Right atrium auricular region (tissue), 2 donors: ENCODE measurements at regions not wholly inside any gene's neighbourhood (a gene's known extent, or its start where the extent isn't known, plus 50 kb on each side); places are given as distances from the start of the nearest gene placed in this dataset.

Experiments
- DNase-seq: peaks from one replicate; pipeline ENCODE4 v3.0.0-alpha.2; 2019; ENCODE audit warnings: low spot score
- H3K27ac ChIP-seq, 2 donors: fragments of 200-600 bp; sonication (generic); 1 replicate in 1 of 2; 2 replicates in 1 of 2; pipeline ENCODE4 v1.5.1; 2016 to 2019
- H3K27me3 ChIP-seq, 2 donors: fragments of 200-600 bp; sonication (generic); one replicate each; pipeline versions ENCODE4 v1.5.1 to v1.6.0; 2017 to 2019
- H3K36me3 ChIP-seq: fragments of 200-600 bp; sonication (generic); one replicate; pipeline ENCODE4 v1.5.1; 2016
- H3K4me1 ChIP-seq, 2 donors: fragments of 200-600 bp; sonication (generic); one replicate each; pipeline versions ENCODE4 v1.5.1 to v1.6.0; 2017 to 2019
- H3K4me3 ChIP-seq, 2 donors: fragments of 200-600 bp; sonication (generic); 1 replicate in 1 of 2; 2 replicates in 1 of 2; pipeline ENCODE4 v1.5.1; 2017 to 2019; ENCODE audit warnings: mild to moderate bottlenecking in 1 of 2, moderate library complexity in 1 of 2
- H3K9me3 ChIP-seq, 2 donors: fragments of 200-600 bp; sonication (generic); one replicate each; pipeline ENCODE4 v1.5.1; 2019
- CTCF ChIP-seq, 2 donors: fragments of 200-600 bp; sonication (generic); IDR thresholded peaks; one replicate each; pipeline ENCODE4 v1.5.1; 2019; ENCODE audit warnings: antibody characterized with exemption in 2 of 2

DNA sequence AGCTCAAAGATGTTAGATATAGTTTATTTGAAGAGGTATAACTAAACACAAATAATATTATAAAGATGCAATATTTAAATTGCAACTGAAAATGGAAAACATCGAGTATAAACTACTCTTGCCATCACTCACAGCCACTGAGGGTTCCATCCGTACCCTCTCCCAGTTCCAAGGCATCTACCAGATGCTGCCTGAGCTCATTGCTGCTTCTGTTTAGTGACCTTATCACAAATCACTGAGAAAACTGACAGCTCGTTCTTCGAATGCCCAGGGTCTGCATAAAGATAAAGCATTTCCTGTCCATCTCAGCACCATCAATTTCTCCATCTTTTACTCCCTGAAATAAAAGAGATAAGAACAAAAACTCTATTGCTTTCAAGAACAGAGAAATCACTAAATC lies 391.7 kb upstream of the NWD2 start:
- Histone ChIP-seq H3K9me3 (no peaks in the 10 kb centered on the region), H3K27ac (no peak overlapping the region), H3K36me3 (no peaks in the 10 kb centered on the region), H3K4me1 (no peaks in the 10 kb centered on the region), H3K27me3 (no peaks in the 10 kb centered on the region), H3K4me3 (no peak overlapping the region)
- no peak for DNase-seq
- TF ChIP-seq CTCF (IDR thresholded peaks at IDR 0.05), result no peak

GRCh38 chr4:36854554-36854953 lies 390.0 kb upstream of the NWD2 start:
- Histone ChIP-seq H3K27ac (no peak overlapping the region), H3K27me3 (no peaks in the 10 kb centered on the region), H3K9me3 (no peaks in the 10 kb centered on the region), H3K4me3 (no peak overlapping the region), H3K36me3 (no peaks in the 10 kb centered on the region), H3K4me1 (no peaks in the 10 kb centered on the region)
- DNase-seq, result no peak
- no peak for TF ChIP-seq CTCF (IDR thresholded peaks at IDR 0.05)

DNA sequence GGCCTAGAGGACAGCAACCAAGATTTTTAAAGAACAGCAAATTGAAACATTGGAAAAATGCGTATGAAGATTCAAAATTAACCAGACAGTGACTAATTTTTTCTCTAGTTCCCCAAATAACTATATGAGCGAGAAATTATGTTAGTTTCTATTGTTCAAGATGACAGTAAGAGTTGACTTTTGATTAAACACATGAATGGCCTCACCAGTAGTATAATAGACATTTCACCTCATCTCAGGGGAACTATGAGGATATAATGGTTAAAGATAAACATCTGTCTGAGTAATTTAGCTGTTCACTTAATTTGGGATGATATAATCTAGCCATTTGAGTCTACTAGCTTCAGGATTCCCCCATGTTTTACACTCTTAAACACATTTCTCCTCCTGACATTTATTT lies 380.9 kb upstream of the NWD2 start:
- Histone ChIP-seq H3K27me3 (no peaks in the 10 kb centered on the region), H3K4me3 (no peak overlapping the region), H3K36me3 (no peaks in the 10 kb centered on the region), H3K9me3 (no peaks in the 10 kb centered on the region), H3K27ac (no peak overlapping the region), H3K4me1 (no peaks in the 10 kb centered on the region)
- no peak for TF ChIP-seq CTCF (IDR thresholded peaks at IDR 0.05)
- DNase-seq, result no peak

DNA sequence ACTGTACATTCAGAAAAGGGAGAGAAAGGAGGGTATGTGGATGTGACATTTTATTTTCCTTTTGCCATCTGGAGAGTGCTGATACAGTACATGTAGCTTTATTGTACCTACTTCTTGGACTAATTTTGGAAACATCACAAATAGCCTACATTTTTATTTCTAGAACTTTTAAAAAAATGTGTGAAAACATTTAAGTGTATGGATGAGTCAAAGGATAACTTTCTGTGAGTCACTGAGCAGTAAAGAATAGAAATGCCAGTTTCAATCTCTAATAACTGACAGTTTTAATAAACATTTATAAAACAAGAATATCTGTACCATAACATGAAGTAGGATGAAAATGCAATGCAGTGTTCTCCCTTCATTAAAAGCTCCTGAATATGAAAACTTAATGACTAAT lies 374.4 kb upstream of the NWD2 start:
- Histone ChIP-seq H3K9me3 (no peaks in the 10 kb centered on the region), H3K36me3 (no peaks in the 10 kb centered on the region), H3K27me3 (no peaks in the 10 kb centered on the region), H3K4me1 (no peaks in the 10 kb centered on the region), H3K27ac (no peak overlapping the region), H3K4me3 (no peak overlapping the region)
- no peak for DNase-seq
- TF ChIP-seq CTCF (IDR thresholded peaks at IDR 0.05), result no peak

DNA sequence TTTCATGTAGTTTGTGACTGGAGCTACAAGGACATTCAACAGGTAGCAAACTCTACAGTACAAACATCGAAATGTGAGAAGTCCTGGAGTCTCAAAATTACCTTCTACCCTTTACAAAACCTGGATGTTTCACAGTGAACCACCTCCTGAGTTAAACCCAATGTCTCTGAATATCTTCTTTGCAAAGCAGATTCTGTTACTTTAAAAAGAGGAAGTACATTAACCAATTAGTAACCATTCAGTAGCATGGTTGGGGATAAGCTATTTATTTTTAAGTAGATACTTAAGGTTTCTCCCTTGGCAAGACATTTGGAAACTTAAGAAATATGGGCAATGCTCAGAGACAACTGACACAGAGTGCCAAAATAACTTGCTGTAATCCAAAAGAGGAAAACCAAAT lies 371.9 kb upstream of the NWD2 start:
- no peak for TF ChIP-seq CTCF (IDR thresholded peaks at IDR 0.05)
- Histone ChIP-seq H3K36me3 (no peaks in the 10 kb centered on the region), H3K27me3 (no peaks in the 10 kb centered on the region)

GRCh38 chr4:36884151-36884550 lies 360.4 kb upstream of the NWD2 start:
- Histone ChIP-seq H3K36me3 (no peaks in the 10 kb centered on the region), H3K27me3 (no peaks in the 10 kb centered on the region), H3K4me3 (no peak overlapping the region), H3K27ac (no peak overlapping the region), H3K4me1 (no peaks in the 10 kb centered on the region), H3K9me3 (peaks cover 0 to 3% of the 10 kb centered on the region in 2 donors)
- no peak for DNase-seq
- TF ChIP-seq CTCF (IDR thresholded peaks at IDR 0.05), result no peak

More for the DNA sequence above, 371.9 kb upstream of the NWD2 start:
- Histone ChIP-seq H3K4me3 (no peak overlapping the region), H3K27ac (no peak overlapping the region), H3K9me3 (no peaks in the 10 kb centered on the region), H3K4me1 (no peaks in the 10 kb centered on the region)
- no peak for DNase-seq
